Eye (tissue), 1 donor: ENCODE measurements at regions not wholly inside any gene's neighbourhood (a gene's known extent, or its start where the extent isn't known, plus 50 kb on each side); places are given as distances from the start of the nearest gene placed in this dataset.
A peak's percentile ranks its signal among the peaks of the same experiment; 100 is the strongest.

Experiments
- DNase-seq: peaks from one replicate; pipeline ENCODE4 v3.0.0-alpha.2; 2015

DNA sequence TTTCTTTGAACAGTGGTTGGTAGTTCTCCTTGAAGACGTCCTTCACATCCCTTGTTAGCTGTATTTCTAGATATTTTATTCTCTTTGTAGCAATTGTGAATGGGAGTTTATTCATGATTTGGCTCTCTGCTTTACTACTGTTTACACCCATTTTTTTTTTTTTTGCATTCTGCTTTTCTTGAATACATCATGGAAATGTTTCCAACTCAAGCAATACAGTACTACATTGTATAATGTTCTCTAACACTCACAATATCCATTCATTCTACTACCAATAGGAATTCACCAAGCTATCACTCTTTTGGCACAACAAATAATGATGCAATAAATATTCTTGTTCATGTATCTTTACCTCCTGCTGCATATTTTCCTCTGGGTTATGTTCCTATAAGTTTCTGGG lies 801.7 kb downstream of the NTRK3 start:
- DNase-seq, result no peak

- no peak for DNase-seq
Measured at GRCh38 chr15:87450314-87450713, 806.2 kb downstream of the NTRK3 start.

- no peak for DNase-seq
Measured at GRCh38 chr15:87439090-87439489, 817.4 kb downstream of the NTRK3 start.

DNA sequence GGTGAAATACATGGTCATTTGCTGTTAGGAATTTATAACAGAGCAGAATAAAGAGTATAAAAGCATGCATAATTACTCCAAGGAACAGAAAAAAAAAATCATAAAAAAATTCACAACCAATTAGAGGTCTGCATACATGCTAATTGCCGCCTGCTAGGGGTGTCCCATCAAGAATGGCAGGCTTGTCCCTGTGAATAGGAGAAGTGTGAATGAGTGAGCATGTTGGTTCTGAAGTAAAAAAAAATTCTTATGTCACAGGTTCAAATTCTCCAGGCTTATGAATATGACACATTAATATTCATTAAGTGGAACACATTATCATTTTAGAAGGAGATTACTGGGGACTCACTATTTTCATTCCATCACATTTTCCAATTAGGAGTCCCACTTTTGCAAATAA lies 822.7 kb downstream of the NTRK3 start:
- no peak for DNase-seq

DNA sequence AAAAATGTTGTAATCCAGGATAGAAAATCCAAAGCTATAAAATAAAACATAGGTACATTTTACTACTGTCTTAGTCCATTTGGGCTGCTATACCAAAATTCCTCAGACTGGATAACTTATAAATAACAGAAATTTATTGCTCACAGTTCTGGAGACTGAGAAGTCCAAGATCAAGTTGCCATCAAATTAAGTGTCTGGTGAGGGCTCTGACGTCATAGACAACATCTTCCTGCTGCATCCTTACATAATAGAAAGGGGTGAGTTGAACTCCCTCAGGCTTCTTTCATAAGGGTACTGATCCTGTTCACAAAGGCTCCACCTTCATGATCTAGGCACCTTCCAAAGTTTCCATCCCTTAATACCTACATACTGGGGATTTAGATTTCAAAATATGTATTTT lies 826.8 kb downstream of the NTRK3 start:
- DNase-seq, result no peak

DNA sequence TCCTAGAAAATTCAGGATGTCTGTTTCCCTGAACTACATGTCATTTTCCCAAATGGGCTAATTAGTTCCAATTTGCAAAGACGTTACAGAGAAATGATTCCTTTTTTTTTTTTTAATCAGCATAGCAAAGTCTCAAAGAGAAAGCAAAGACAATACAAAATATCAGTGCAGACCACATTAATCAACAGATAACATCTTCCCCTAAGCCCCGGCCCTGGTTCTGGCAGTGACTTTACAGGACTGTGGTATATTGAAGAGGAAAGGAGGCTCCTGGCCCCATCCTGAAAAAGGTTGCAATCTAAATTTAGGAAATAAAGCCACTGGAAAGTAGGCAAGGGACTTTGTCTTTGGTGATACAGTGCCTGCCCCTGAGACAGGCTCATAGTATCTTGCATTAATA lies 836.5 kb downstream of the NTRK3 start:
- DNase-seq, result no peak

DNA sequence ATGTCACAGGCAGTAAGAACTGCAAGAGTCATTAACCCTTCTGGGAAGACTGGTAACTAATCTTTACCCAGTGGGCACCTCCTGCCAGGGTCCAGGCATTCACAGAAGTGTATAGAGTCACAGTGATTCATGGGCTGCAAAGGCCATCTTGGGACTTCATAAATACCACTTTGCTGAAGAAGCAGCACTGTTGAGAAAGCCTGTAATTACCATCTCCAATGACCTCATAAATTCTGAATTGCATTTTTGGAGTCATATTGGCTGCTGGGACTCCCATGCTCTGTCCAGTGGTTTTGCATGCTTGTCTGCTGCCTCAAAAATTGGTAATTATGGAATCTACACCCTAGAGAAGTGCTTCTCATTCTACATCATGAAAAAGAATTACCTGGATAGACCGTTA lies 837.2 kb downstream of the NTRK3 start:
- no peak for DNase-seq

GRCh38 chr15:87416591-87417257 lies 839.8 kb downstream of the NTRK3 start:
- peak; percentile 1 for DNase-seq

DNA sequence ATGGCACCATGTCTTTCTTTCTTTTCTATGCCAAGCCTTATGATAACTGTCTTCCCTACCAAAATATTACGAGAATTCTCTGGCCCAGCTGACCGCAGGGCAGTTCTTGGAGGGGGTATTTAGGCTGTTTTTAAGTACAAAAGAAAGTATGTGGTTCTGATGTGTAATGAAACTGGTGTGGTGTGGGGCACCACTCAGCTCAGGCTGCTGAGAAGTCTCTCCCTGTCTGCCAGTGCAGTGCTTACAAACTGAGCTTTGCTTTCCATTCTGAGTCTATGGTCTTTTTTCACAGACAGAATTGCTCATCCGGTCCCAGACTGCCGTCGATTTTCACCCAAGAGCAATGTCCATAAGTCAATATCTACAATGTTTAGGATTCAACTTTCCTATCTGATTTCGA lies 847.6 kb downstream of the NTRK3 start:
- DNase-seq, result no peak

- no peak for DNase-seq
Measured at GRCh38 chr15:87403973-87404372, 852.6 kb downstream of the NTRK3 start.

- no peak for DNase-seq
Measured at GRCh38 chr15:87401973-87402372, 854.6 kb downstream of the NTRK3 start.

DNA sequence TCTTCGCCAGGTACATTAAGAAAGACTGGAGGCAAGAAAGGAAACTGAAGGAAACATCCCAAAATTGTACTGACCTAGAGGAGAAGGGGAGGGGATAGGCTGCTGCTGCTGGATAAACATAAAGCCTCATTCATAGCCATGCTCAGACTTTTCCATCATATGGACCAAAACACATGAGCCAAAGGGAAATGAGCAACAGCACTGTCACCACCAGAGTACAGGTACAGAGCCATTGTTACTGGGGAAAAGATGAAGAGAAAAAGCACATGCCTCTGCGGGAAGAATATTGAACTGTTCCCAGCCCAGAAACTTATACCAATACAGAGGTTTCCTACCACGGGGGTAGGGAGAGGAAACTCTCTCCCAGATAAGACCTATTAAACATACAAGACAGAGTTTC lies 861.9 kb downstream of the NTRK3 start:
- no peak for DNase-seq

GRCh38 chr15:87387766-87388165 lies 868.8 kb downstream of the NTRK3 start:
- no peak for DNase-seq

DNA sequence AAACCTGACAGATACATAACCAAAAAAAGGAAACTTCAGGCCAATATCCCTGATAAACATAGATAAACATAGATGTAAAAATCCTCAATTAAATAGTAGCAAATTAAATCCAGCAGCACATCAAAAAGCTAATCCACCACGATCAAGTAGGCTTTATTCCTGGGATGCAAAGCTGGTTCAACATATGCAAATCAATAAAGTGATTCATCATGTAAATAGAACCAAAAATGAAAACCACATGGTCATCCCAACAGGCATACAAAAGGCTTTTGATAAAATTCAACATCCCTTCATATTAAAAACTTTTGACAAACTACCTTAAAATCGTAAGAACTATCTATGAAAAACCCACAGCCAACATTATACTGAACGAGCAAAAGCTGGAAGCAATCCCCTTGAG lies 882.2 kb downstream of the NTRK3 start:
- DNase-seq, result no peak

DNA sequence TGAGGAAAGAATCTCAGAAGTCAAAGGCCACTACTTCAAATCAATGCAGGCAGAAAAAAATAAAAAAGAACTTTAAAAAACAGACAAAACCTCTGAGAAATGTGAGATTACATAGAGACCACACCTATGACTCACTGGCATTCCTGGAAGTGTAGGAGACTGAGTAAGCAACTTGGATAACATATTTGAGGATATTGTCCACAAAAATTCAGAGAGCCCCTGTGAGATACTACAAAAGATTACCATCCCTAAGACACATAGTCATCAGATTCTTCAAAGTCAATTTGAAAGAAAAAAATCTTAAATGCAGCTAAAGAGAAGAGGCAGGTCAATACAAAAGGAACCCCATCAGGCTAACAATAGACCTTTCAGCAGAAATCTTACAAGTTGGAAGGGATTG lies 887.3 kb downstream of the NTRK3 start:
- no peak for DNase-seq

DNA sequence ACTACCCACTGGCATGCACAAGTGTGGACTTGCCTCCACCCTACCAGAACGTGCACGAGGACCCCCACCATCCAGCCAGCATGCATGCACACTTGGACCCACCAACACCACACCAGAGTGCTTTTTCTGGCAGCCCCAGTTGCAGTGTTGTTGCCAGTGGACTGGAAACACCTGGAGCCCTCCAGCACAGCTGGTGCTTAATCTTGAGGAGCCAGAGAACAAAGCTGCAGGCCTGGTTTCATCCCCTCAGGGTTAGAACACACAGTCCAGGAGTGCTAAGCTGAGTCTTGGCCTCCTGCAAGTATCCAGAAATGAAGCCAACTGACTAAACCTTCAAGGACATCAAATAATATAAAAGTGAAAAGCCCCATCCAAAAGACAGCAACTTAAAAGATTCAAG lies 888.0 kb downstream of the NTRK3 start:
- no peak for DNase-seq

DNA sequence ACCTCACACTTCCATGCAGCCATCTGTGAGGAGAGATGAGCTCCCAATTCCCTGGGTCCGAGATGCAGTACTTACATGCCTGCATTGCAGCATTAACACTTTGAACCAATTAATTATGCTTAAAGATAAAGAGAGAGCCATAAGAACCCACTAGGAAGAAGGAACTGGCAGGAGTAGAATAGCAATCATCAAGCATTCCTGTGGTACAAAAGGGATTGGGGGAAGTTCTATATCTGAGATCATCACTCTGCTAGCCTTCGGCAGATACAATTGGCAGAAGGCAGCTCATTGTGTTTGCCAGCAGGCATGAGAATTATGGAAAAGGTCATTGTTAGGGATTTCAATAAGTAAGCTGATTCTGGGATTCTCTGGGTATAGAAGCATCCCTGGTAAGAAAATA lies 891.4 kb downstream of the NTRK3 start:
- DNase-seq, result no peak

DNA sequence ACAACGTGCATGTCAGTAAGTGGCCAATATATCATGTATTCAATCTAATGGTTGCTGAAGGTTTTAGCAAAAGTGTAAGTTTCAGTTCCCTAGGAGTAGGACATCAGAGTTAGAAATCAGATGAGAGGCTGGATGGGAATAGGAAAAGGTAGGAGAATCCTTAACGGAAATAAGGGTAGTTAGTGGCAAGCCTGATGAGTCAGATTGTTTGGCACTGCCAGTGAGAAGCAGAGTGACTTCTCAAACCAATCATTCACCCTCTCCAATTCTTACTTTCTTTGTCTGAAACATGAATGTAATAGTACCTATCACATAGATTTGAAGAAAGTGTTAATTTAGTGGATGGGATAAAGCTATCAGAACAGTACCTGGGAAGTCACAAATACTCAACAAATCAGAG lies 894.0 kb downstream of the NTRK3 start:
- DNase-seq, result no peak

DNA sequence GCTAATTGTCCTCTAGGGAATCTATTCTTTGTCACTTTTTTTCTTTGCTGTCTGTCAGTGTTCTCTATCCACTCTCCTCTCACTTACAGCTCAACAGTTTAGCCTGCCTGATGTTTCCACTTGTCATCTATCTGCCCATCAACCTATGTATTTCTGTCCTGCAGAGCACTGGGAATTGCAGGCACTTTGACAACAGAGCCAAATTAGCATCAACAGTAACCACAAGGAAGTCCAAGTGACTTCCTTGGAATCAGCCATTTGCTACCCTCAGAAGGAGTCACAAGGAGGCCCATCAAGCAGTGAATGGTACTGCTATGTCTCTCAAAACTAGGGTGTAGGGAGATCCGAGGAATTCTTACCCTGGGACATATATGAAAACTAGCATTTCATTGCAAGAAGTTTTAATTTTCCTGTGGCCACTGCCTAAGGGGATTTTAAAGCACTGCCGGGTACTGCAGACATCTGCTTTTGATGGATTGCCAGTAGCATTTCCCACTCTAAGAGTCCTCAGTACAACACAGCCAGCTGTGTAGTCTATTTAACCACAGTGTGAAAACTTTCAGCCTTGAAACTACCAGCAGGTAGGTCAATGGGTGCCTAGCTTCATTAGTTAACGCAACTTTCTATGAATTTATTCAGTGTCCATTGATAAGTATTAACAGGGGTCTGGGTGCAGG lies 898.8 kb downstream of the NTRK3 start:
- peak; percentile 23 for DNase-seq

- no peak for DNase-seq
Measured at GRCh38 chr15:87355946-87356345, 900.6 kb downstream of the NTRK3 start.

GRCh38 chr15:87354661-87355410 lies 901.7 kb downstream of the NTRK3 start:
- no peak for DNase-seq

- DNase-seq, result no peak
Measured at GRCh38 chr15:87349181-87349580, 907.4 kb downstream of the NTRK3 start.

- DNase-seq, result no peak
Measured at GRCh38 chr15:87348746-87349145, 907.8 kb downstream of the NTRK3 start.

- no peak for DNase-seq
Measured at GRCh38 chr15:87347806-87348515, 908.6 kb downstream of the NTRK3 start.
